HCT116 (cell line): ENCODE measurements at regions not wholly inside any gene's neighbourhood (a gene's known extent, or its start where the extent isn't known, plus 50 kb on each side); places are given as distances from the start of the nearest gene placed in this dataset.

Source experiments
- ATAC-seq: fragments of 200-7000 bp; cut with Tn5 transposase; 2 replicates; pipeline ENCODE4 v1.9.1; 2020; ENCODE audit warnings: mild to moderate bottlenecking, moderate library complexity
- BruUV-seq: library from RNA; stranded (reverse); fragments of 400-500 nt; replicated peaks from 2 replicates; lab custom pipeline; 2021; lab: Mats Ljungman, UMichigan
- CTCF ChIA-PET: fragments of 300-600 bp; sonication (Branson Sonifier 250); formaldehyde crosslinking; loops from one replicate; lab custom pipeline; 2021; ENCODE audit warnings: antibody characterized with exemption; lab: Charles Lee
- POLR2A ChIA-PET: fragments of 300-600, 350-600 bp; sonication (Branson Sonifier 250); formaldehyde crosslinking; loops from one replicate; lab custom pipeline; 2021; ENCODE audit warnings: antibody characterized with exemption; lab: Charles Lee
- RAD21 ChIA-PET, 2 experiments: fragments of 300-600 bp; sonication (Branson Sonifier 250); formaldehyde crosslinking; loops; one replicate each; lab custom pipeline; 2023; ENCODE audit warnings: low total read pairs in 2 of 2; ENCODE audit not compliant: uncharacterized antibody in 2 of 2, unreplicated experiment in 2 of 2, low non-redundant PET in 1 of 2; lab: Charles Lee
- DNase-seq: peaks from one replicate; pipeline ENCODE4 v3.0.0-alpha.2; 2010; ENCODE audit warnings: low read depth, low spot score
- H2AFZ ChIP-seq: fragments of 200-600 bp; shearing (Covaris generic), sonication (generic); 2 replicates; pipeline ENCODE4 v1.6.1; 2017; ENCODE audit warnings: low read depth, mixed run types, mixed read lengths, antibody characterized with exemption, low read length; ENCODE audit not compliant: poor library complexity, severe bottlenecking
- H3K27ac ChIP-seq: 2 replicates; pipeline ENCODE4 v1.5.1; 2012; ENCODE audit warnings: low read depth, low read length
- H3K27me3 ChIP-seq: fragments of 200-600 bp; sonication (generic); 2 replicates; pipeline ENCODE4 v1.6.1; 2016; ENCODE audit warnings: mixed run types, low read length, mixed read lengths; ENCODE audit not compliant: insufficient read depth
- H3K36me3 ChIP-seq, 2 experiments: fragments of 200-500 bp in 1 of 2; fragments of 200-600 bp in 1 of 2; sonication (Bioruptor generic) in 1 of 2; sonication (generic) in 1 of 2; 2 replicates each; pipeline versions ENCODE4 v1.5.1 to v1.6.1; 2014 to 2016; ENCODE audit warnings: low read length in 2 of 2, inconsistent platforms in 1 of 2, mixed read lengths in 1 of 2, mixed run types in 1 of 2; ENCODE audit not compliant: insufficient read depth in 2 of 2, control insufficient read depth in 1 of 2
- H3K4me1 ChIP-seq, 2 experiments: fragments of 200-600 bp in 1 of 2; sonication (generic) in 1 of 2; 2 replicates each; pipeline versions ENCODE4 v1.5.1 to v1.6.1; 2012 to 2017; ENCODE audit warnings: low read length in 2 of 2, inconsistent platforms in 1 of 2, mild to moderate bottlenecking in 1 of 2, mixed read lengths in 1 of 2, mixed run types in 1 of 2, moderate library complexity in 1 of 2; ENCODE audit not compliant: insufficient read depth in 2 of 2, control insufficient read depth in 1 of 2
- H3K4me2 ChIP-seq: fragments of 200-600 bp; sonication (generic); 2 replicates; pipeline ENCODE4 v1.6.1; 2017; ENCODE audit warnings: mixed run types, low read length, mixed read lengths
- H3K4me3 ChIP-seq, 2 experiments: fragments of 200-600 bp in 1 of 2; sonication (generic) in 1 of 2; replicated peaks in 1 of 2; 2 replicates each; pipeline ENCODE4 v1.5.1; 2011 to 2016; ENCODE audit warnings: low read length in 2 of 2, control low read depth in 1 of 2, low read depth in 1 of 2, mild to moderate bottlenecking in 1 of 2, mixed read lengths in 1 of 2, mixed run types in 1 of 2
- H3K79me2 ChIP-seq: fragments of 200-600 bp; sonication (generic); 2 replicates; pipeline ENCODE4 v1.6.1; 2017; ENCODE audit warnings: mild to moderate bottlenecking, mixed run types, low read length, moderate library complexity, mixed read lengths; ENCODE audit not compliant: insufficient read depth
- H3K9ac ChIP-seq: fragments of 200-600 bp; sonication (generic); 2 replicates; pipeline ENCODE4 v1.6.1; 2016; ENCODE audit warnings: low read length, mixed read lengths
- H3K9me2 ChIP-seq: fragments of 200-600 bp; sonication (generic), shearing (Covaris generic); 2 replicates; pipeline ENCODE4 v1.6.1; 2017; ENCODE audit warnings: mixed run types, mild to moderate bottlenecking, moderate library complexity; ENCODE audit not compliant: insufficient read depth
- H3K9me3 ChIP-seq, 2 experiments: fragments of 200-500 bp in 1 of 2; fragments of 200-600 bp in 1 of 2; sonication (Bioruptor generic) in 1 of 2; sonication (generic) in 1 of 2; 2 replicates each; pipeline ENCODE4 v1.6.1; 2014 to 2017; ENCODE audit warnings: low read length in 2 of 2, mixed read lengths in 2 of 2, inconsistent platforms in 1 of 2, low read depth in 1 of 2, mild to moderate bottlenecking in 1 of 2, mixed run types in 1 of 2, moderate library complexity in 1 of 2; ENCODE audit not compliant: control insufficient read depth in 1 of 2, insufficient read depth in 1 of 2
- H4K20me1 ChIP-seq: fragments of 200-600 bp; sonication (generic), shearing (Covaris generic); 2 replicates; pipeline ENCODE4 v1.6.1; 2017; ENCODE audit warnings: mixed run types, mild to moderate bottlenecking, moderate library complexity; ENCODE audit not compliant: insufficient read depth
- ATF3 ChIP-seq: IDR thresholded peaks from 2 replicates; pipeline ENCODE4 v1.6.1; 2012
- CBX3 ChIP-seq: IDR thresholded peaks from 2 replicates; pipeline ENCODE4 v1.6.1; 2012; ENCODE audit warnings: low read depth
- ELF1 ChIP-seq: IDR thresholded peaks from 2 replicates; pipeline ENCODE4 v1.6.1; 2012; ENCODE audit warnings: low read depth, borderline replicate concordance
- EZH2 ChIP-seq: fragments of 200-600 bp; sonication (generic); IDR thresholded peaks from 2 replicates; pipeline ENCODE4 v1.6.1; 2017; ENCODE audit warnings: antibody characterized with exemption, mixed run types
- FOSL1 ChIP-seq: IDR thresholded peaks from 2 replicates; pipeline ENCODE4 v1.6.1; 2012; ENCODE audit warnings: low read depth
- JUND ChIP-seq: IDR thresholded peaks from 2 replicates; pipeline ENCODE4 v1.6.1; 2012
- POLR2AphosphoS5 ChIP-seq: IDR thresholded peaks from 2 replicates; pipeline ENCODE4 v1.6.1; 2011; ENCODE audit warnings: mild to moderate bottlenecking, low read depth, low read length, moderate library complexity
- RAD21 ChIP-seq: IDR thresholded peaks from 2 replicates; pipeline ENCODE4 v1.6.1; 2012; ENCODE audit warnings: low read depth, mild to moderate bottlenecking
- YY1 ChIP-seq: IDR thresholded peaks from 2 replicates; pipeline ENCODE4 v1.6.1; 2011; ENCODE audit warnings: low read length, low read depth, moderate library complexity, mild to moderate bottlenecking; ENCODE audit not compliant: insufficient replicate concordance; ENCODE audit errors: extremely low read depth
- ZBTB33 ChIP-seq: IDR thresholded peaks from 2 replicates; pipeline ENCODE4 v1.6.1; 2011; ENCODE audit warnings: mild to moderate bottlenecking, low read length, moderate library complexity; ENCODE audit not compliant: insufficient replicate concordance; ENCODE audit errors: extremely low read depth
- ZFX ChIP-seq: fragments of 450-650 bp; IDR thresholded peaks from 2 replicates; pipeline ENCODE4 v1.6.1; 2017
- ZNF274 ChIP-seq: fragments of 200-500 bp; sonication (Bioruptor generic); IDR thresholded peaks from 2 replicates; pipeline ENCODE4 v1.6.1; 2014; ENCODE audit warnings: mild to moderate bottlenecking, low read depth, low read length, inconsistent platforms
- intact Hi-C: fragments of 100-400 bp; cut with micrococcal nuclease; formaldehyde crosslinking; loops from 2 replicates; pipeline ENCODE4 v1.10.0; 2022
- TF ChIP-seq, protein P1 (sequence below), 3 experiments: fragments of 200-600 bp in 1 of 3; sonication (generic) in 1 of 3; IDR thresholded peaks in 2 of 3; conservative IDR thresholded peaks in 1 of 3; 2 replicates each; pipeline ENCODE4 v1.5.1; 2012 to 2017; ENCODE audit warnings: low read depth in 2 of 3, low read length in 2 of 3, antibody characterized with exemption in 1 of 3, borderline replicate concordance in 1 of 3, control low read depth in 1 of 3, mild to moderate bottlenecking in 1 of 3, mixed read lengths in 1 of 3, mixed run types in 1 of 3, moderate library complexity in 1 of 3; ENCODE audit not compliant: insufficient read depth in 1 of 3
- TF ChIP-seq, protein P2 (sequence below): IDR thresholded peaks from 2 replicates; pipeline ENCODE4 v1.6.1; 2012

DNA sequence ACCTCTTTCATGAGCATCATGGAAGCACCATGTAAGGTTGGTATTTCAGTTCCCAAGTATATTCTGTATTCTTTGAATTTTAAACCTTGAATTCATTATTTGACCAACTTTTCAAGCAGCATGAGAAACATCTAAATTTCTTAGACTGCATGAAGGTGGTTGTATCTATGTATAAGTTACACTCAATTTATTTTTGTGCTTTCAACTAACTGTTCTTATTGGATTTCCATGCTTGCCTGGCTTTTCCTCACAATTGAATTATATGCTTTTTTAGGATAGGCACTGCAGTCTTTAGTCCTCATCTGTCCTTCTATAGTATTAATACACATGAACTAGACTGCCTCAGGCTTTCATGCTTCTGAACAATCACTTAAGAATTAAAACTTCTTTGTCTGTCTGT, 134.0 kb downstream of the CEP120 start:
- Histone ChIP-seq H3K9me2 (no peaks in the 10 kb centered on the region), H3K36me3 (no peaks in the 10 kb centered on the region), H3K4me1 (no peaks in the 10 kb centered on the region), H3K27ac (no peak overlapping the region), H3K27me3 (no peaks in the 10 kb centered on the region), H3K79me2 (no peaks in the 10 kb centered on the region), H2AFZ (no peak overlapping the region), H3K9me3 (no peaks in the 10 kb centered on the region), H3K4me2 (no peak overlapping the region), H3K4me3 (no peak overlapping the region), H4K20me1 (no peaks in the 10 kb centered on the region), H3K9ac (no peak overlapping the region)
- RAD21 ChIA-PET = no interaction called here
- no peak for ATAC-seq
- DNase-seq = no peak
- TF ChIP-seq CBX3 (no peak), ZBTB33 (no peak), YY1 (no peak), JUND (no peak), RAD21 (no peak), FOSL1 (no peak), ZNF274 (no peak), EZH2 (no peak), ELF1 (no peak), POLR2AphosphoS5 (no peak), ZFX (no peak), ATF3 (no peak)
- TF ChIP-seq, protein P1, sequence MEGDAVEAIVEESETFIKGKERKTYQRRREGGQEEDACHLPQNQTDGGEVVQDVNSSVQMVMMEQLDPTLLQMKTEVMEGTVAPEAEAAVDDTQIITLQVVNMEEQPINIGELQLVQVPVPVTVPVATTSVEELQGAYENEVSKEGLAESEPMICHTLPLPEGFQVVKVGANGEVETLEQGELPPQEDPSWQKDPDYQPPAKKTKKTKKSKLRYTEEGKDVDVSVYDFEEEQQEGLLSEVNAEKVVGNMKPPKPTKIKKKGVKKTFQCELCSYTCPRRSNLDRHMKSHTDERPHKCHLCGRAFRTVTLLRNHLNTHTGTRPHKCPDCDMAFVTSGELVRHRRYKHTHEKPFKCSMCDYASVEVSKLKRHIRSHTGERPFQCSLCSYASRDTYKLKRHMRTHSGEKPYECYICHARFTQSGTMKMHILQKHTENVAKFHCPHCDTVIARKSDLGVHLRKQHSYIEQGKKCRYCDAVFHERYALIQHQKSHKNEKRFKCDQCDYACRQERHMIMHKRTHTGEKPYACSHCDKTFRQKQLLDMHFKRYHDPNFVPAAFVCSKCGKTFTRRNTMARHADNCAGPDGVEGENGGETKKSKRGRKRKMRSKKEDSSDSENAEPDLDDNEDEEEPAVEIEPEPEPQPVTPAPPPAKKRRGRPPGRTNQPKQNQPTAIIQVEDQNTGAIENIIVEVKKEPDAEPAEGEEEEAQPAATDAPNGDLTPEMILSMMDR (IDR thresholded peaks at IDR 0.05 in 2 of 3, conservative IDR thresholded peaks at IDR 0.05 in 1 of 3; ENCODE audit: borderline replicate concordance in 1 of 3, insufficient read depth in 1 of 3, low read depth in 2 of 3, low read length in 2 of 3) = no peak
- TF ChIP-seq, protein P2, sequence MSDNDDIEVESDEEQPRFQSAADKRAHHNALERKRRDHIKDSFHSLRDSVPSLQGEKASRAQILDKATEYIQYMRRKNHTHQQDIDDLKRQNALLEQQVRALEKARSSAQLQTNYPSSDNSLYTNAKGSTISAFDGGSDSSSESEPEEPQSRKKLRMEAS = no peak
- intact Hi-C loops = no loop called here
- POLR2A ChIA-PET = no interaction called here
- CTCF ChIA-PET = no interaction called here
- BruUV-seq = no TSS peak
